ENCODE measurements at regions not wholly inside any gene's neighbourhood (a gene's known extent, or its start where the extent isn't known, plus 50 kb on each side); places are given as distances from the start of the nearest gene placed in this dataset.

- no peak for TF ChIP-seq CTCF (IDR thresholded peaks at IDR 0.05; ENCODE audit: insufficient read depth, low read length, poor library complexity, severe bottlenecking)
- Histone ChIP-seq H3K36me3 (ENCODE audit: control insufficient read depth, insufficient read depth, low read length) (no peaks in the 10 kb centered on the region), H3K27me3 (ENCODE audit: control insufficient read depth, insufficient read depth, low read length) (no peaks in the 10 kb centered on the region), H3K4me3 (ENCODE audit: low read depth, low read length) (no peak overlapping the region)
- DNase-seq (ENCODE audit: low read depth): no peak
These were observed 88.1 kb upstream of the CPSF6 start for GRCh38 chr12:69151254-69151764.

DNA sequence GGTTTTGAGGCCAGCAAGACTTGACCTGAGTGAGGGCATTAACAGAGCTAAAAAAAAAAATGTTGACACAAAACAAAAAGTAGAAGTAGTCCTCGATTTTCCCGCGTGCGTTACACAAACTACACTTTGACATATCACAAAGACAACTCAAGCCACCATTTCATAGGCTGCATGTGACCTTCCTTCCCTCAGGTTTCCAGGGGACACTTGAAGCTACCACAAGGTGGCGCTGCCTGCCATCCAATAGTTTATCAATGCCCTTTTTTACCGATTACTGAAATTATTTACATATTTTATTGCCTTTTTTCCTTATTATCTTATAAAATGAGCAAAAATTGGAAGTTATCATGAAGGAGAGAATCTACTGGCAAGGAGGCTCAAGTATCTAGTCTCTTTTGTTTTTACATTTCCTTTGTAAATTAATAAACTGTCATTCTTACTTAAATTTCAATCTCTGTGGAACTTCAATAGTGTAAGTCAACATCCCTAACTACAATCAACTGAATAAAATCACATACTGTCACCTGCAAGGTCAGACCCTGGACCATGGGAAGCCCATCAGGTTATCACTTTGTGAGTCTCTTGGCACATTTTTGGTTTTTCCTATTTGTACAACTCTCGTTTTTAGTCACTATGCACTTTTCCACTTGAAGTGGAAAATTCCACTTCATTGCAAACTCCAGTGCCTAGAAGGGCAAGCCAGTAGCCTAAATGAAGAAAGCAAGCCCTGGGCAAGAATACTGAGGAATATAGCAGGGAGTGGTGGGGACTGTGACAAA lies 84.6 kb upstream of the CPSF6 start:
- TF ChIP-seq CTCF (IDR thresholded peaks at IDR 0.05; ENCODE audit: insufficient read depth, low read length, poor library complexity, severe bottlenecking): peak; percentile 91
- DNase-seq (ENCODE audit: low read depth): no peak
- Histone ChIP-seq H3K4me3 (ENCODE audit: low read depth, low read length) (no peak overlapping the region), H3K36me3 (ENCODE audit: control insufficient read depth, insufficient read depth, low read length) (no peaks in the 10 kb centered on the region), H3K27me3 (ENCODE audit: control insufficient read depth, insufficient read depth, low read length) (no peaks in the 10 kb centered on the region)

GRCh38 chr12:69157023-69157655 lies 82.2 kb upstream of the CPSF6 start:
- Histone ChIP-seq H3K4me3 (ENCODE audit: low read depth, low read length) (no peak overlapping the region), H3K27me3 (ENCODE audit: control insufficient read depth, insufficient read depth, low read length) (no peaks in the 10 kb centered on the region), H3K36me3 (ENCODE audit: control insufficient read depth, insufficient read depth, low read length) (no peaks in the 10 kb centered on the region)
- peak; percentile 56 for DNase-seq (ENCODE audit: low read depth)
- peak; percentile 99 for TF ChIP-seq CTCF (IDR thresholded peaks at IDR 0.05; ENCODE audit: insufficient read depth, low read length, poor library complexity, severe bottlenecking)

GRCh38 chr12:69161829-69162228 lies 77.5 kb upstream of the CPSF6 start:
- no peaks in the 10 kb centered on the region for H3K27me3 ChIP-seq (ENCODE audit: control insufficient read depth, insufficient read depth, low read length)
- TF ChIP-seq CTCF (IDR thresholded peaks at IDR 0.05; ENCODE audit: insufficient read depth, low read length, poor library complexity, severe bottlenecking): no peak
- DNase-seq (ENCODE audit: low read depth): no peak
- no peak overlapping the region for H3K4me3 ChIP-seq (ENCODE audit: low read depth, low read length)
- no peaks in the 10 kb centered on the region for H3K36me3 ChIP-seq (ENCODE audit: control insufficient read depth, insufficient read depth, low read length)

GRCh38 chr12:69163681-69164362 lies 75.5 kb upstream of the CPSF6 start:
- DNase-seq (ENCODE audit: low read depth): no peak
- Histone ChIP-seq H3K4me3 (ENCODE audit: low read depth, low read length) (no peak overlapping the region), H3K36me3 (ENCODE audit: control insufficient read depth, insufficient read depth, low read length) (no peaks in the 10 kb centered on the region), H3K27me3 (ENCODE audit: control insufficient read depth, insufficient read depth, low read length) (no peaks in the 10 kb centered on the region)
- TF ChIP-seq CTCF (IDR thresholded peaks at IDR 0.05; ENCODE audit: insufficient read depth, low read length, poor library complexity, severe bottlenecking): no peak
